GM12865 (cell line): ENCODE measurements at regions not wholly inside any gene's neighbourhood (a gene's known extent, or its start where the extent isn't known, plus 50 kb on each side); places are given as distances from the start of the nearest gene placed in this dataset.

Experiments
- DNase-seq: peaks from one replicate; pipeline ENCODE4 v3.0.0; 2010; ENCODE audit warnings: low read depth
- H3K4me3 ChIP-seq: 2 replicates; pipeline ENCODE4 v1.5.1; 2011; ENCODE audit warnings: mild to moderate bottlenecking, low read depth, low read length, control low read depth
- TF ChIP-seq, protein P1 (sequence below): IDR thresholded peaks from 2 replicates; pipeline ENCODE4 v1.5.1; 2011; ENCODE audit warnings: low read length, control low read depth, low read depth, inconsistent platforms; ENCODE audit not compliant: insufficient read depth; ENCODE audit errors: missing control alignments

DNA sequence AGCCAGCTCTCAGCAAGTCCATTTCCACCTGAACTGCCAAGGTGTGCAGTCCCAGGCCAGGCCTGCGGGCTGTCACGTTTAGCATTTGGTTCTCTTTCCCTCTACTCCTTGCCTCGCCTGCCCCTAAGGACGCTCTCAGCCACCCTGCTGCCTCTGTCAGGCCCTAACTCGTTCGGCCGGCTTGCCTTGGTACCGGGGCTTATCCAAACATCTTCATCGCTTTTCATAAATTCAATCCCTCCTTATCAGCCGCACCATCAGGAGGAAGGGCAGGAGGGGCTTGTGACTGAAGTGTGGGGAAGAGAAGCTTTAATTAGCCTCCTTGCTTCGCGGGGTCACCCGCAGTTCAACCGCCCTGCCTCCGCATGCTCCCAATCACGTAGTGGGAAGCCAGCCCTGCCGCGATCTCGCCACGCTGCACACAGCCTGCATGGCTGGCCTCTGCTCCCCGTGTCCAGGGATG lies 231.1 kb downstream of the SOX9 start:
- TF ChIP-seq, protein P1, sequence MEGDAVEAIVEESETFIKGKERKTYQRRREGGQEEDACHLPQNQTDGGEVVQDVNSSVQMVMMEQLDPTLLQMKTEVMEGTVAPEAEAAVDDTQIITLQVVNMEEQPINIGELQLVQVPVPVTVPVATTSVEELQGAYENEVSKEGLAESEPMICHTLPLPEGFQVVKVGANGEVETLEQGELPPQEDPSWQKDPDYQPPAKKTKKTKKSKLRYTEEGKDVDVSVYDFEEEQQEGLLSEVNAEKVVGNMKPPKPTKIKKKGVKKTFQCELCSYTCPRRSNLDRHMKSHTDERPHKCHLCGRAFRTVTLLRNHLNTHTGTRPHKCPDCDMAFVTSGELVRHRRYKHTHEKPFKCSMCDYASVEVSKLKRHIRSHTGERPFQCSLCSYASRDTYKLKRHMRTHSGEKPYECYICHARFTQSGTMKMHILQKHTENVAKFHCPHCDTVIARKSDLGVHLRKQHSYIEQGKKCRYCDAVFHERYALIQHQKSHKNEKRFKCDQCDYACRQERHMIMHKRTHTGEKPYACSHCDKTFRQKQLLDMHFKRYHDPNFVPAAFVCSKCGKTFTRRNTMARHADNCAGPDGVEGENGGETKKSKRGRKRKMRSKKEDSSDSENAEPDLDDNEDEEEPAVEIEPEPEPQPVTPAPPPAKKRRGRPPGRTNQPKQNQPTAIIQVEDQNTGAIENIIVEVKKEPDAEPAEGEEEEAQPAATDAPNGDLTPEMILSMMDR: no peak
- H3K4me3 ChIP-seq: no peak overlapping the region
- no peak for DNase-seq

DNA sequence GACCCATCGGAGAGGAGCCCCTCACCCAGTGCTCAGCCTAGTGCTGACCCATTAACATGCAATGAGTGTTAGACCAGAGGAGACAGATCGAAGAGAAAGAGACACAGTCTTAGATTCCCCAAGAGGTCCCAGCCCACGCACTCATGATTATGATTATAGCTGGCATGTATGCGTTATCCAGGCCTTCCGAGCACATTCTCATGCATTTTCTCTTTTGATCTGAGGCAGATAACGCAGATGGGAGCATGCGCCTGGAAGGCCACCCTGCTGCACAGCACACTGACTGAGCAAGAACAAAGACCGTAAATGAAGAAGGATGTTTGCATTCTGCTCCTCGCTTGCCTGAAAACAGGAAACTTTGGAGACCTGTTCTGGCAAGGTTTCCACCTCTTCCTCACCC lies 232.7 kb downstream of the SOX9 start:
- DNase-seq: no peak
- TF ChIP-seq, protein P1: no peak
- no peak overlapping the region for H3K4me3 ChIP-seq

DNA sequence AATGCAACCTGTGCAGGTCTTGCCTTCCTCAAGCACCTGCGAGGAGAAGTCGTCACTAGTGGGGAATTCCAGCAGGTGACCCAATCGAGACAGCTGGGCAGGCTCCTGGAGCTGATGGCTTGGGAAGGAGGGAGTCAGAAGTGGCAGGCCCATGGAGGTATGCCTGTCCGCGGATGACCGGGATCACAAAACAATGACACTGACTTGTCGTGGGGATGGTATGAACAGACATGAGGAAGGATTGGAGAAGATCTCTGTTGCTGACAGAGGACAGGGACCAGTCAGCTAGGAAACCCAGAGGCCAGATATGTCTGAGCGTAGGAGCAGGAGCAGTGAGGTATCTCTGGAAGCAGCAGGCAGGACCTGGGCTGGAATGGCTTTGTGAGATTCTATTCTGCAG lies 233.3 kb downstream of the SOX9 start:
- H3K4me3 ChIP-seq: no peak overlapping the region
- DNase-seq: no peak

DNA sequence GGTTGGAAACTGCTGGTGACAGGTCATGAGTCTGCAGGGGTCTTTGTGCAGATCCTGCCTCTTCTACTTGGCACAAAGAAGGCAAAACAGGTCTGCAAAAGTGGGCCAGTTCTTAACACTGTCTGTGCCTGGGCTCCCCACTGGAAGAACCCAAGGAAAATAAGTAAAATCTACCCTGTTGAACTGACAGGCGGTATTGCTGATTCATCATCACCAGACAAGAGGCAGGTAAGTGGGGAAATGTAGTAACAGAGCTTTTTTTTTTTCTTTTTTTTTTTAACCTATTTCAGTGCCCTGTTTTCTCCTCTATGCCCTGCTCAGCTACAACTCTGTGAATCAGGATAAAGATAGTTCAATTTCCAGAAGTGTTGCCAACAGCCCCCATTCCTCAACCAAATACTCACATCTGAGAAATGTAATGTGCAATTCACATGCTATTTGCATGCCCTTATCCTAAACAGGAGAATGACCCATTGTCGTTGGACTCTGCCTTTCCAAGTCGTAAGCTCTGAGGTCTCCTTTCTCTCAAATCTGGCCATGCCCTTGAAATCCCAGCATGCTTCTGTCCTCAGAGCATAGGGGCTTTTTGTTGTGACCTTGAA lies 237.0 kb downstream of the SOX9 start:
- no peak for DNase-seq
- no peak overlapping the region for H3K4me3 ChIP-seq
- TF ChIP-seq, protein P1: no peak

More for the DNA sequence above, 233.3 kb downstream of the SOX9 start:
- TF ChIP-seq, protein P1: no peak

DNA sequence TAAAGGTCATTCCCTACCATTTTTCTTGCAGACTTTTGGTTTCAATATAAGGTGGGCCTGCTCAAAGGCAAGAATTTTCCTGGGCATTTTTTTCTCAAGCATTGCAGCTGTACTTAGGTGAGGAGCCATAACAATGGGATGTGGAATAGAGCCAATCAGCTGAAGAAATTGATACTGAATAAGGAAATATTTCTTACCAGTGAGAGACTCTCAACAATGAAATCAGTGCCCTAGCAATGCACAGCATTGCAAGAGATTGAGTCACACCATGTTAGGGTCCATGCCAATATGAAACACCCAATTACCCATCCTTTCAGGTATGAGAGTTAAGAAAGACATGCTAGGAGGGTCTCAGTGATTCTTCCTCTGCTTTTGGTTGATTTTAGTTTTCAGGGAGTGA lies 237.6 kb downstream of the SOX9 start:
- DNase-seq: no peak
- TF ChIP-seq, protein P1: no peak
- H3K4me3 ChIP-seq: no peak overlapping the region

DNA sequence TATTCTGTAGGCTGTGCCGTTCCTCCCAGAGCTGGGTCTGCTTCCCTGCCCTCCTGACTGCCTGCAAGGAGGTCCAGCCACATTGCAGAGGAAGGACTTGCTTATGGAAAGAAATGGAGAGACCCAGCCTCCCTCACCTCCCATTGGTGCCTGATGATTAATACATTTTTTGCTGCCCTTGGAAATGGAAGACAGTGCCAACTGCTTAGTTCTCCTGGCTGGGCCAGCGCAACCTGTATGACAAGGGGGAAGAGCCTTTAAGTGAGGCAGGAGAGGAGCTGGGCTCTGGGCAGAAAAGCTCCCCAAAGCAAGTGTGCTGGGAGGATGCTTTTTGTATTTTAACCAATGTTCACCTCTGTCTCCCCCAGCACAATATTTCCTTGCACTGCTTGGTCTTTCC lies 238.5 kb downstream of the SOX9 start:
- TF ChIP-seq, protein P1: no peak
- DNase-seq: no peak
- H3K4me3 ChIP-seq: no peak overlapping the region

DNA sequence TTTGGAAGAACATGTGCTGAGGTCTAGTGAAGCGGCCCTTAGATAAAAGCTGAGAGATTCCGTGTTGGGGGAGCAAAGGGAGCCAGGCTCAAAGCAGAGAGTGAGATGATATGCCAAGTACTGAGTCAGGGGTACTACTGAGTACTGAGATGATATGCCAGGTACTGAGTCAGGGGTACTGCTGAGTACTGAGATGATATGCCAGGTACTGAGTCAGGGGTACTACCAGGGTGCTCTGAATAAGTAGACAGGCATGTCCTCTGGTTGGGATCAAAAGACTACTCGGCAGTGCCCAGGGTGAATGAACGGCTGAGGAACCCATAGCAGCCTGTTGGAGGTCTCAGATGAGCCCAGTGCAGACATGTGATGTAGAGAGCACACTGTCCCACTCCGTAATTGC lies 239.0 kb downstream of the SOX9 start:
- H3K4me3 ChIP-seq: no peak overlapping the region
- no peak for DNase-seq
- TF ChIP-seq, protein P1: no peak
